Esophagus muscularis mucosa (tissue), 4 donors: ENCODE measurements at regions not wholly inside any gene's neighbourhood (a gene's known extent, or its start where the extent isn't known, plus 50 kb on each side); places are given as distances from the start of the nearest gene placed in this dataset.

ENCODE experiments used
- DNase-seq: peaks from one replicate; pipeline ENCODE4 v3.0.0-alpha.2; 2017; ENCODE audit errors: extremely low spot score
- H3K27ac ChIP-seq, 4 donors: fragments of 200-600 bp; sonication (generic); replicated peaks in 1 of 4; 1 replicate in 3 of 4; 2 replicates in 1 of 4; pipeline ENCODE4 v1.5.1; 2016 to 2019; ENCODE audit warnings: mild to moderate bottlenecking in 1 of 4
- H3K27me3 ChIP-seq, 4 donors: fragments of 200-600 bp; sonication (generic); one replicate each; pipeline versions ENCODE4 v1.5.1 to v1.6.0; 2016 to 2019
- H3K36me3 ChIP-seq, 4 donors: fragments of 200-600 bp; sonication (generic); one replicate each; pipeline ENCODE4 v1.5.1; 2016 to 2019
- H3K4me1 ChIP-seq, 4 donors: fragments of 200-600 bp; sonication (generic); one replicate each; pipeline ENCODE4 v1.5.1; 2016 to 2019
- H3K4me3 ChIP-seq, 4 donors: fragments of 200-600 bp; sonication (generic); 1 replicate in 2 of 4; 2 replicates in 2 of 4; pipeline ENCODE4 v1.5.1; 2016 to 2019; ENCODE audit warnings: mild to moderate bottlenecking in 4 of 4, moderate library complexity in 1 of 4
- H3K9me3 ChIP-seq, 4 donors: fragments of 200-600 bp; sonication (generic); 1 replicate in 3 of 4; 2 replicates in 1 of 4; pipeline ENCODE4 v1.5.1; 2016 to 2019
- CTCF ChIP-seq, 3 experiments: fragments of 200-600 bp in 2 of 3; fragments of 450-650 bp in 1 of 3; sonication (generic) in 2 of 3; IDR thresholded peaks; one replicate each; pipeline ENCODE4 v1.5.1; 2017 to 2019; ENCODE audit warnings: antibody characterized with exemption in 3 of 3, mild to moderate bottlenecking in 2 of 3, moderate library complexity in 1 of 3
- EP300 ChIP-seq: sonication (generic); formaldehyde crosslinking; IDR thresholded peaks from one replicate; pipeline ENCODE4 v1.6.1; 2017; ENCODE audit warnings: antibody characterized with exemption
- POLR2A ChIP-seq: fragments of 450-650 bp; IDR thresholded peaks from one replicate; pipeline ENCODE4 v1.6.1; 2017; ENCODE audit warnings: antibody characterized with exemption, moderate library complexity, mild to moderate bottlenecking, low read depth
- POLR2AphosphoS5 ChIP-seq, 2 donors: sonication (generic); formaldehyde crosslinking; IDR thresholded peaks; one replicate each; pipeline ENCODE4 v1.6.1; 2017; ENCODE audit warnings: antibody characterized with exemption in 2 of 2
- WGBS: methylation state at CpG from one replicate; pipeline ENCODE4 v1.1.5; 2018; 5-methylcytosine and 5-hydroxymethylcytosine counted together
- intact Hi-C: fragments of 100-400 bp; cut with DNase I; formaldehyde crosslinking; loops from one replicate; pipeline ENCODE4 v1.15.1; 2023

GRCh38 chr6:215335-216034 lies 76.8 kb upstream of the DUSP22 start:
- Histone ChIP-seq H3K36me3 (no peaks in the 10 kb centered on the region), H3K9me3 (no peaks in the 10 kb centered on the region), H3K4me1 (no peaks in the 10 kb centered on the region), H3K4me3 (no peak overlapping the region), H3K27me3 (peaks cover 0 to 67% (median 0%) of the 10 kb centered on the region in 4 donors), H3K27ac (no peak overlapping the region)
- intact Hi-C loops, result no loop called here
- WGBS, result 80% methylated on average over 7 of the region's 11 CpGs
- TF ChIP-seq EP300, result no peak
- no peak for TF ChIP-seq CTCF (IDR thresholded peaks at IDR 0.05)
- TF ChIP-seq POLR2AphosphoS5 (IDR thresholded peaks at IDR 0.05), result no peak
- TF ChIP-seq POLR2A, result no peak
- no peak for DNase-seq

GRCh38 chr6:217048-217659 lies 75.1 kb upstream of the DUSP22 start:
- no peaks in the 10 kb centered on the region for H3K36me3 ChIP-seq
- no peak for DNase-seq
- TF ChIP-seq CTCF (IDR thresholded peaks at IDR 0.05), result peak in 1 of 3 experiments; percentile 50
- no peak for TF ChIP-seq POLR2A
- no peak for TF ChIP-seq POLR2AphosphoS5 (IDR thresholded peaks at IDR 0.05)
- TF ChIP-seq EP300, result no peak
- no peaks in the 10 kb centered on the region for H3K9me3 ChIP-seq
- no peak overlapping the region for H3K27ac ChIP-seq
- intact Hi-C loops, result no loop called here
- WGBS, result 91% methylated on average over 10 of the region's 12 CpGs
- no peak overlapping the region for H3K4me3 ChIP-seq
- no peaks in the 10 kb centered on the region for H3K4me1 ChIP-seq
- peaks cover 0 to 55% (median 0%) of the 10 kb centered on the region in 4 donors for H3K27me3 ChIP-seq

GRCh38 chr6:218153-219018 lies 73.9 kb upstream of the DUSP22 start:
- Histone ChIP-seq H3K4me1 (no peaks in the 10 kb centered on the region), H3K27ac (no peak overlapping the region), H3K9me3 (no peaks in the 10 kb centered on the region), H3K36me3 (no peaks in the 10 kb centered on the region), H3K4me3 (no peak overlapping the region), H3K27me3 (peaks cover 0 to 44% (median 0%) of the 10 kb centered on the region in 4 donors)
- intact Hi-C loops, result no loop called here
- WGBS, result 85% methylated on average over 17 of the region's 22 CpGs
- TF ChIP-seq POLR2A, result no peak
- TF ChIP-seq POLR2AphosphoS5 (IDR thresholded peaks at IDR 0.05), result no peak
- no peak for TF ChIP-seq EP300
- no peak for TF ChIP-seq CTCF (IDR thresholded peaks at IDR 0.05)
- no peak for DNase-seq

GRCh38 chr6:219019-219570 lies 73.2 kb upstream of the DUSP22 start:
- Histone ChIP-seq H3K4me1 (no peaks in the 10 kb centered on the region), H3K36me3 (no peaks in the 10 kb centered on the region), H3K9me3 (no peaks in the 10 kb centered on the region), H3K4me3 (no peak overlapping the region), H3K27me3 (peaks cover 0 to 44% (median 0%) of the 10 kb centered on the region in 4 donors), H3K27ac (no peak overlapping the region)
- no peak for DNase-seq
- intact Hi-C loops, result no loop called here
- TF ChIP-seq POLR2A (no peak), CTCF (IDR thresholded peaks at IDR 0.05) (no peak)
- 84% methylated on average over 2 of the region's 3 CpGs for WGBS
